Mucosa of descending colon (tissue), 3 donors: ENCODE measurements at regions not wholly inside any gene's neighbourhood (a gene's known extent, or its start where the extent isn't known, plus 50 kb on each side); places are given as distances from the start of the nearest gene placed in this dataset.

Experiments used
- ATAC-seq: fragments of 200-7000 bp; cut with Tn5 transposase; one replicate; pipeline ENCODE4 v1.9.1; 2020; ENCODE audit warnings: mild to moderate bottlenecking, moderate library complexity
- DNase-seq, 3 donors: peaks; one replicate each; pipeline ENCODE4 v3.0.0-alpha.2; 2020
- H3K36me3 ChIP-seq: fragments of 200-600 bp; one replicate; pipeline ENCODE4 v1.8.0; 2021; ENCODE audit warnings: low read depth, mild to moderate bottlenecking
- H3K4me1 ChIP-seq: fragments of 200-600 bp; one replicate; pipeline ENCODE4 v1.8.0; 2021; ENCODE audit warnings: low read depth, mild to moderate bottlenecking
- H3K4me3 ChIP-seq: fragments of 200-600 bp; one replicate; pipeline ENCODE4 v1.8.0; 2021; ENCODE audit warnings: mild to moderate bottlenecking
- H3K9me3 ChIP-seq: fragments of 200-600 bp; one replicate; pipeline ENCODE4 v1.8.0; 2021; ENCODE audit warnings: mild to moderate bottlenecking
- intact Hi-C, 2 donors: fragments of 100-400 bp; cut with DNase I in 1 of 2; cut with micrococcal nuclease in 1 of 2; formaldehyde crosslinking; loops; one replicate each; pipeline versions ENCODE4 v1.11.0 to v1.11.1; 2022; cut with DNase I, micrococcal nuclease
- TF ChIP-seq, protein P1 (sequence below): fragments of 200-600 bp; IDR thresholded peaks from one replicate; pipeline ENCODE4 v1.8.0; 2022; ENCODE audit warnings: antibody characterized with exemption, mild to moderate bottlenecking
- donor health status: DM: no; HTN: no; CAD: no; lungs with moderate emphysema.
- donor health status: DM: no; HTN: no; CAD: no.
- donor health status: DM: no; HTN: yes; CAD: no.

DNA sequence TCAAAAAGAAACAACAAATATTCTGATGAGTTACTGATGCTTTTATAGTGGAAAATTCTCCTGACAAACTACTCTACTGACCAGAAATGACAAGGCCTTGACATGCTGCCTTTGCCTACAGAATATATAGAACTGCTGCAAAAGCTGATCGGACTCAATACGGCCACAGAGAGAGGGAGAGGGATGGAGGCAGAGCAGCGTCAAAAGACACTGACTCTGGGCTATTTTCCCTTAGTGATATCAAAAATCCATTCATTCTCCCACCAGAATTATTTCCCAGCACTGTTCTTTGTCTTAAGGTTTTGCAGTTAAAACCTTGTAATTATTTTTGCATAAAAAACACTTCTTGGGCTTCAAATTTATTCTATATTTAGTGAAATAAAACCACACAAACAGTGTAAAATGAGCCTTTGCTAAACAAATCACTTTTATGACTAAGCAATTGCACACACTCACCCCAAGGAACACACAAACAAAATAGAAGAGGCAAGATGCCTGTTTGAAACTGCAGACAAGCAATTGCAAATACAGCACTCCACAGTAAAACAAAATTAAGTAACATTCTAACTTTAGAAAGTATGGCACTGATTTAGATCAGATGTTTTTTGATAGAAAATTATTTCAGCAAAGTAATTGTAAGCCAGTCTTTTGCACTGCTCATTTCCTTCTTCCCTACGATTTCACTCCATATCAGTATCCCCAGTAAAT lies 1036.4 kb downstream of the ADGRL2 start:
- TF ChIP-seq, protein P1, sequence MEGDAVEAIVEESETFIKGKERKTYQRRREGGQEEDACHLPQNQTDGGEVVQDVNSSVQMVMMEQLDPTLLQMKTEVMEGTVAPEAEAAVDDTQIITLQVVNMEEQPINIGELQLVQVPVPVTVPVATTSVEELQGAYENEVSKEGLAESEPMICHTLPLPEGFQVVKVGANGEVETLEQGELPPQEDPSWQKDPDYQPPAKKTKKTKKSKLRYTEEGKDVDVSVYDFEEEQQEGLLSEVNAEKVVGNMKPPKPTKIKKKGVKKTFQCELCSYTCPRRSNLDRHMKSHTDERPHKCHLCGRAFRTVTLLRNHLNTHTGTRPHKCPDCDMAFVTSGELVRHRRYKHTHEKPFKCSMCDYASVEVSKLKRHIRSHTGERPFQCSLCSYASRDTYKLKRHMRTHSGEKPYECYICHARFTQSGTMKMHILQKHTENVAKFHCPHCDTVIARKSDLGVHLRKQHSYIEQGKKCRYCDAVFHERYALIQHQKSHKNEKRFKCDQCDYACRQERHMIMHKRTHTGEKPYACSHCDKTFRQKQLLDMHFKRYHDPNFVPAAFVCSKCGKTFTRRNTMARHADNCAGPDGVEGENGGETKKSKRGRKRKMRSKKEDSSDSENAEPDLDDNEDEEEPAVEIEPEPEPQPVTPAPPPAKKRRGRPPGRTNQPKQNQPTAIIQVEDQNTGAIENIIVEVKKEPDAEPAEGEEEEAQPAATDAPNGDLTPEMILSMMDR = no peak
- H3K4me3 ChIP-seq = no peak overlapping the region
- no peaks in the 10 kb centered on the region for H3K36me3 ChIP-seq
- intact Hi-C loops = no loop called here
- no peaks in the 10 kb centered on the region for H3K4me1 ChIP-seq
- DNase-seq (no peak), ATAC-seq (no peak)
- no peaks in the 10 kb centered on the region for H3K9me3 ChIP-seq

- Histone ChIP-seq H3K4me1 (no peaks in the 10 kb centered on the region), H3K4me3 (no peak overlapping the region), H3K36me3 (no peaks in the 10 kb centered on the region), H3K9me3 (no peaks in the 10 kb centered on the region)
- no peak for ATAC-seq
- intact Hi-C loops = no loop called here
- TF ChIP-seq, protein P1 = no peak
- no peak for DNase-seq
These were observed 1035.7 kb downstream of the ADGRL2 start for GRCh38 chr1:82836213-82836972.

GRCh38 chr1:82830690-82831380 lies 1030.1 kb downstream of the ADGRL2 start:
- Histone ChIP-seq H3K9me3 (no peaks in the 10 kb centered on the region), H3K4me1 (no peaks in the 10 kb centered on the region), H3K4me3 (no peak overlapping the region), H3K36me3 (no peaks in the 10 kb centered on the region)
- ATAC-seq (no peak), DNase-seq (no peak)
- intact Hi-C loops = no loop called here
- TF ChIP-seq, protein P1 = no peak

- ATAC-seq = no peak
These were observed 1028.8 kb downstream of the ADGRL2 start for GRCh38 chr1:82829527-82829926.

DNA sequence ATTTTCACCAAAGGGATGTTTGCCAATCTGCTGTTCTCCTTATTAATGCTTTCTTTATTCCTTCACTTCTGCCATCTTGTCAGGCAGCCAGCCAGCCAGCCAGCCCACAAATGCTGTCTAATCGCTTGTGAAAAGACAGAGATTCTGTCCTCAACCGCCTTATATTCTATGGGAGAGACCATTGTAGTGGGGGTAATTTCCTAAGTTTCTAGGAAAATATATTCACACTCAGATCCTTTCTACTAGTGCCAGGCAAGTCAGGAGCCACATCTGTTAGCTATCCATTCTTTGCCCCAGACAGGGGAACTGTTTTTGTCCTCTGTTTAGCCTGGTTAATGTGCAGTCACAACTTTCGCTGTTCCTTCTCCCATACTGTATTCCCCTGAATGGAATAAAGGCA lies 1023.1 kb downstream of the ADGRL2 start:
- H3K4me3 ChIP-seq = no peak overlapping the region
- H3K9me3 ChIP-seq = no peaks in the 10 kb centered on the region
- DNase-seq (no peak), ATAC-seq (no peak)
- TF ChIP-seq, protein P1 = no peak
- no peaks in the 10 kb centered on the region for H3K36me3 ChIP-seq
- no peaks in the 10 kb centered on the region for H3K4me1 ChIP-seq
- intact Hi-C loops = no loop called here

More at GRCh38 chr1:82829527-82829926, 1028.8 kb downstream of the ADGRL2 start:
- no peaks in the 10 kb centered on the region for H3K9me3 ChIP-seq
- DNase-seq = no peak
- H3K4me3 ChIP-seq = no peak overlapping the region
- no peaks in the 10 kb centered on the region for H3K36me3 ChIP-seq
- H3K4me1 ChIP-seq = no peaks in the 10 kb centered on the region
- TF ChIP-seq, protein P1 = no peak
- intact Hi-C loops = no loop called here
